Cardiac muscle cell (in vitro differentiated cells and primary cell): ENCODE measurements at regions not wholly inside any gene's neighbourhood (a gene's known extent, or its start where the extent isn't known, plus 50 kb on each side); places are given as distances from the start of the nearest gene placed in this dataset.
A peak's percentile ranks its signal among the peaks of the same experiment; 100 is the strongest.

ENCODE experiments used
- DNase-seq, 2 donors: peaks; one replicate each; pipeline versions ENCODE4 v3.0.0 to v3.0.0-alpha.2; 2010 to 2017; ENCODE audit warnings: low read depth in 1 of 2, low spot score in 1 of 2
- H3K27ac ChIP-seq: fragments of 200-600 bp; sonication (generic); 2 replicates; pipeline ENCODE4 v1.5.1; 2016
- H3K27me3 ChIP-seq: fragments of 200-600 bp; sonication (generic); 2 replicates; pipeline ENCODE4 v1.6.0; 2016; ENCODE audit warnings: control low read depth
- H3K36me3 ChIP-seq: fragments of 200-600 bp; sonication (generic); 2 replicates; pipeline ENCODE4 v1.5.1; 2016; ENCODE audit warnings: control low read depth
- H3K4me1 ChIP-seq: fragments of 200-600 bp; sonication (generic); 2 replicates; pipeline ENCODE4 v1.8.1; 2017; ENCODE audit warnings: low read depth, mild to moderate bottlenecking, mixed run types
- H3K4me3 ChIP-seq: fragments of 200-600 bp; sonication (generic); 2 replicates; pipeline ENCODE4 v1.5.1; 2016; ENCODE audit warnings: mild to moderate bottlenecking
- H3K9me3 ChIP-seq: fragments of 200-600 bp; sonication (generic); 2 replicates; pipeline ENCODE4 v1.5.1; 2017; ENCODE audit warnings: low read depth, mild to moderate bottlenecking, control low read depth
- TF ChIP-seq, protein P1 (sequence below): IDR thresholded peaks from 2 replicates; pipeline ENCODE4 v1.5.1; 2012; ENCODE audit warnings: low read depth, mild to moderate bottlenecking, low read length

- no peaks in the 10 kb centered on the region for H3K4me1 ChIP-seq
- H3K4me3 ChIP-seq, result no peak overlapping the region
- H3K27ac ChIP-seq, result no peak overlapping the region
- no peaks in the 10 kb centered on the region for H3K36me3 ChIP-seq
- no peak for DNase-seq
- H3K9me3 ChIP-seq, result no peaks in the 10 kb centered on the region
- no peaks in the 10 kb centered on the region for H3K27me3 ChIP-seq
- TF ChIP-seq, protein P1, sequence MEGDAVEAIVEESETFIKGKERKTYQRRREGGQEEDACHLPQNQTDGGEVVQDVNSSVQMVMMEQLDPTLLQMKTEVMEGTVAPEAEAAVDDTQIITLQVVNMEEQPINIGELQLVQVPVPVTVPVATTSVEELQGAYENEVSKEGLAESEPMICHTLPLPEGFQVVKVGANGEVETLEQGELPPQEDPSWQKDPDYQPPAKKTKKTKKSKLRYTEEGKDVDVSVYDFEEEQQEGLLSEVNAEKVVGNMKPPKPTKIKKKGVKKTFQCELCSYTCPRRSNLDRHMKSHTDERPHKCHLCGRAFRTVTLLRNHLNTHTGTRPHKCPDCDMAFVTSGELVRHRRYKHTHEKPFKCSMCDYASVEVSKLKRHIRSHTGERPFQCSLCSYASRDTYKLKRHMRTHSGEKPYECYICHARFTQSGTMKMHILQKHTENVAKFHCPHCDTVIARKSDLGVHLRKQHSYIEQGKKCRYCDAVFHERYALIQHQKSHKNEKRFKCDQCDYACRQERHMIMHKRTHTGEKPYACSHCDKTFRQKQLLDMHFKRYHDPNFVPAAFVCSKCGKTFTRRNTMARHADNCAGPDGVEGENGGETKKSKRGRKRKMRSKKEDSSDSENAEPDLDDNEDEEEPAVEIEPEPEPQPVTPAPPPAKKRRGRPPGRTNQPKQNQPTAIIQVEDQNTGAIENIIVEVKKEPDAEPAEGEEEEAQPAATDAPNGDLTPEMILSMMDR, result no peak
These were observed 87.1 kb downstream of the CEBPB start for GRCh38 chr20:50277460-50278376.

GRCh38 chr20:50278377-50278683 is 87.7 kb downstream of the CEBPB start:
- H3K36me3 ChIP-seq, result no peaks in the 10 kb centered on the region
- H3K4me1 ChIP-seq, result no peaks in the 10 kb centered on the region
- TF ChIP-seq, protein P1, result no peak
- DNase-seq, result no peak
- no peaks in the 10 kb centered on the region for H3K27me3 ChIP-seq
- no peak overlapping the region for H3K27ac ChIP-seq
- no peak overlapping the region for H3K4me3 ChIP-seq
- H3K9me3 ChIP-seq, result no peaks in the 10 kb centered on the region

- Histone ChIP-seq H3K4me3 (no peak overlapping the region), H3K36me3 (no peaks in the 10 kb centered on the region), H3K27ac (no peak overlapping the region), H3K27me3 (no peaks in the 10 kb centered on the region), H3K4me1 (no peaks in the 10 kb centered on the region), H3K9me3 (no peaks in the 10 kb centered on the region)
- TF ChIP-seq, protein P1, result peak; percentile 12
- DNase-seq, result peak in 1 of 2 donors; percentile 47
These were observed 88.3 kb downstream of the CEBPB start for GRCh38 chr20:50278684-50279531.

GRCh38 chr20:50279988-50280850 is 89.6 kb downstream of the CEBPB start:
- no peaks in the 10 kb centered on the region for H3K36me3 ChIP-seq
- H3K27me3 ChIP-seq, result no peaks in the 10 kb centered on the region
- DNase-seq, result no peak
- H3K9me3 ChIP-seq, result no peaks in the 10 kb centered on the region
- no peaks in the 10 kb centered on the region for H3K4me1 ChIP-seq
- TF ChIP-seq, protein P1, result no peak
- no peak overlapping the region for H3K4me3 ChIP-seq
- H3K27ac ChIP-seq, result no peak overlapping the region
